ENCODE measurements at regions not wholly inside any gene's neighbourhood (a gene's known extent, or its start where the extent isn't known, plus 50 kb on each side); places are given as distances from the start of the nearest gene placed in this dataset.

GRCh38 chrX:39162322-39162735 is 361.1 kb downstream of the MID1IP1 start:
- WGBS, 2 donors = 6 to 27% methylated on average over 26 to 29 of the region's 29 CpGs
- Histone ChIP-seq H3K27ac (no peak overlapping the region), H3K4me3 (peak overlapping the region in 2 of 4 donors; percentile 5 to 36), H3K4me1 (peaks cover 0 to 8% (median 0%) of the 10 kb centered on the region in 4 donors), H3K9me3 (no peaks in the 10 kb centered on the region), H3K36me3 (no peaks in the 10 kb centered on the region), H3K27me3 (peaks cover 0 to 6% of the 10 kb centered on the region in 2 donors)
- TF ChIP-seq CTCF (IDR thresholded peaks at IDR 0.05) = peak in 2 of 5 experiments; percentile 15 to 31
- TF ChIP-seq POLR2A (IDR thresholded peaks at IDR 0.05) = no peak
- TF ChIP-seq EP300 (IDR thresholded peaks at IDR 0.05) = no peak
- DNase-seq (ENCODE audit: low spot score in 2 of 2) = no peak

- H3K4me3 ChIP-seq = no peak overlapping the region
- no peak for DNase-seq (ENCODE audit: low spot score in 2 of 2)
- no peaks in the 10 kb centered on the region for H3K36me3 ChIP-seq
- no peak for TF ChIP-seq POLR2A (IDR thresholded peaks at IDR 0.05)
- TF ChIP-seq CTCF (IDR thresholded peaks at IDR 0.05) = no peak
- no peak for TF ChIP-seq EP300 (IDR thresholded peaks at IDR 0.05)
- no peak overlapping the region for H3K27ac ChIP-seq
- peaks cover 0 to 6% of the 10 kb centered on the region in 2 donors for H3K27me3 ChIP-seq
- H3K9me3 ChIP-seq = no peaks in the 10 kb centered on the region
- peaks cover 0 to 8% (median 0%) of the 10 kb centered on the region in 4 donors for H3K4me1 ChIP-seq
- 81 to 82% methylated on average over 3 of the region's 3 CpGs for WGBS, 2 donors
Observed at GRCh38 chrX:39163581-39164126, 362.4 kb downstream of the MID1IP1 start.

- no peak for DNase-seq (ENCODE audit: low spot score in 2 of 2)
- peaks cover 0 to 8% (median 0%) of the 10 kb centered on the region in 4 donors for H3K4me1 ChIP-seq
- no peaks in the 10 kb centered on the region for H3K9me3 ChIP-seq
- H3K27me3 ChIP-seq = peaks cover 0 to 6% of the 10 kb centered on the region in 2 donors
- TF ChIP-seq POLR2A (IDR thresholded peaks at IDR 0.05) (no peak), CTCF (IDR thresholded peaks at IDR 0.05) (no peak), EP300 (IDR thresholded peaks at IDR 0.05) (no peak)
- 50 to 77% methylated on average over 3 of the region's 3 CpGs for WGBS, 2 donors
- H3K27ac ChIP-seq = no peak overlapping the region
- no peaks in the 10 kb centered on the region for H3K36me3 ChIP-seq
- H3K4me3 ChIP-seq = no peak overlapping the region
Observed at GRCh38 chrX:39164212-39164611, 363.0 kb downstream of the MID1IP1 start.

GRCh38 chrX:39165185-39165584 is 363.9 kb downstream of the MID1IP1 start:
- no peak for DNase-seq (ENCODE audit: low spot score in 2 of 2)
- H3K4me3 ChIP-seq = no peak overlapping the region
- WGBS, 2 donors = 50 to 60% methylated on average over 1 of the region's 1 CpG

More at GRCh38 chrX:39165185-39165584, 363.9 kb downstream of the MID1IP1 start:
- Histone ChIP-seq H3K4me1 (peaks cover 0 to 8% (median 0%) of the 10 kb centered on the region in 4 donors), H3K36me3 (no peaks in the 10 kb centered on the region), H3K9me3 (no peaks in the 10 kb centered on the region), H3K27ac (no peak overlapping the region), H3K27me3 (peaks cover 0 to 6% of the 10 kb centered on the region in 2 donors)
- TF ChIP-seq EP300 (IDR thresholded peaks at IDR 0.05) (no peak), CTCF (IDR thresholded peaks at IDR 0.05) (no peak), POLR2A (IDR thresholded peaks at IDR 0.05) (no peak)
